Uterus (tissue), 2 donors: ENCODE measurements at regions not wholly inside any gene's neighbourhood (a gene's known extent, or its start where the extent isn't known, plus 50 kb on each side); places are given as distances from the start of the nearest gene placed in this dataset.

Experiments
- POLR2A ChIP-seq, 2 donors: fragments of 450-650 bp; IDR thresholded peaks; one replicate each; pipeline ENCODE4 v1.6.1; 2016; ENCODE audit warnings: antibody characterized with exemption in 2 of 2, mild to moderate bottlenecking in 1 of 2, moderate library complexity in 1 of 2
- TF ChIP-seq, protein P1 (sequence below), 4 experiments: fragments of 200-600 bp in 2 of 4; fragments of 450-650 bp in 2 of 4; sonication (generic) in 2 of 4; IDR thresholded peaks; one replicate each; pipeline ENCODE4 v1.5.1; 2016 to 2019; ENCODE audit warnings: antibody characterized with exemption in 4 of 4, mild to moderate bottlenecking in 2 of 4, moderate library complexity in 1 of 4

DNA sequence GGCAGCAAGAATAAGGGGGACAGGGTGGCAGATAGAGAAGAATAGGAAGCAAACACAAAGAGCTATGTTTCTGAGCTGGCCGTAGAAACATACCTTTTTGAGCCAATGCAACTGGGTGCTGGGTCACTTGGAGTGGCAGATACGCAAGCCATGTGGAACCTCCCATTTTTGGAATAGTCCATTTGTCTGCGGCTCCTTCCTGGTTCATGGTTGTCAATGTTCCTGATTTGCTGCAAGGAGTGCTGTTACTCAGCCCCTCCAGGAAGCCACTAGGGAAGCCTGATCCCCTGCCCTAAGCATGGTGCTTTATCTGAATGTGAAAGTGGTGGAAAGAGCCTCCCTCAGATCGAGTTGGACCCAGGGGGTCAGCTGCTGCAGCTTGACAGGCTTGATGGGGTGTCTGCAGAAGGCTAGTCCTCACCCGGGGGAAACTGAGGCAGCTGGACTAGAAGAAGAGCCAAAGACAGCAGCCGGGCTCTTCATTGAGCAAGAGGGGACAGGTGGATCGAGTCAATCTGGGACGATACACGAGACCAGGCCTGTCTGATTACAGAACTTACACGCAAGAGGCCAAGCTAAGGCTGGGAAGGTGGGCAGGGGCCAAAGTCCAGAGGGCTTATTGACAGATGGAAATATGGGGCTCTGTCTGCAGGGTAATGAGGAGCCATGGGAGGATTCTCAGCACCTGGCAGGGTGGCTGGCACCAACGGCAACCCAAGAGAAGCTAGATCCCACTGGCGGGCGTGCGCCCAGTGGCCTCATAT lies 57.4 kb upstream of the CTNNBL1 start:
- TF ChIP-seq, protein P1, sequence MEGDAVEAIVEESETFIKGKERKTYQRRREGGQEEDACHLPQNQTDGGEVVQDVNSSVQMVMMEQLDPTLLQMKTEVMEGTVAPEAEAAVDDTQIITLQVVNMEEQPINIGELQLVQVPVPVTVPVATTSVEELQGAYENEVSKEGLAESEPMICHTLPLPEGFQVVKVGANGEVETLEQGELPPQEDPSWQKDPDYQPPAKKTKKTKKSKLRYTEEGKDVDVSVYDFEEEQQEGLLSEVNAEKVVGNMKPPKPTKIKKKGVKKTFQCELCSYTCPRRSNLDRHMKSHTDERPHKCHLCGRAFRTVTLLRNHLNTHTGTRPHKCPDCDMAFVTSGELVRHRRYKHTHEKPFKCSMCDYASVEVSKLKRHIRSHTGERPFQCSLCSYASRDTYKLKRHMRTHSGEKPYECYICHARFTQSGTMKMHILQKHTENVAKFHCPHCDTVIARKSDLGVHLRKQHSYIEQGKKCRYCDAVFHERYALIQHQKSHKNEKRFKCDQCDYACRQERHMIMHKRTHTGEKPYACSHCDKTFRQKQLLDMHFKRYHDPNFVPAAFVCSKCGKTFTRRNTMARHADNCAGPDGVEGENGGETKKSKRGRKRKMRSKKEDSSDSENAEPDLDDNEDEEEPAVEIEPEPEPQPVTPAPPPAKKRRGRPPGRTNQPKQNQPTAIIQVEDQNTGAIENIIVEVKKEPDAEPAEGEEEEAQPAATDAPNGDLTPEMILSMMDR (IDR thresholded peaks at IDR 0.05) = no peak
- no peak for TF ChIP-seq POLR2A (IDR thresholded peaks at IDR 0.05)
